22Rv1 (cell line): ENCODE measurements at regions not wholly inside any gene's neighbourhood (a gene's known extent, or its start where the extent isn't known, plus 50 kb on each side); places are given as distances from the start of the nearest gene placed in this dataset.

ENCODE experiments used
- ZFX ChIP-seq: fragments of 450-650 bp; IDR thresholded peaks from 2 replicates; pipeline ENCODE4 v1.6.1; 2017; ENCODE audit warnings: antibody characterized with exemption, borderline replicate concordance
- TF ChIP-seq, protein P1 (sequence below): fragments of 450-650 bp; IDR thresholded peaks from 2 replicates; pipeline ENCODE4 v1.5.1; 2017; ENCODE audit warnings: mild to moderate bottlenecking

DNA sequence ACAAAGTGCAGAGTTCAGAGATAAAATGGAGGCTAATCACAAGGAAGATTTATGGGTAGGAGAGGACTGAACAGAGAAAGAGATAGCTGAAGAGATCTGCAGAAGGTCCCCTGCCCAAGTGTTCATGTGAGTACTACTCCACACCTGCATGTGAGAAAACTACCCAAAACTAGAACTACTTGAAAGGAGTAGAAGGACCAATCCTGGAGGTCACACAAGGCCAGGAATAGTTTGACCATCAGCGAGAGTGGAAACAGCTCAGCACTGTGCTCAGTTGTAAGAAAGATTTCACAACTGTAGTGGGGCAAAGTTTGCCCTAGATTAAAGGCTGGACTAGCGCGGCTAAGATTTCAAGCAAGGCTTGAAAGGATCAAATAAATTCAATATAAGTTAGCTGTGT is 422.7 kb upstream of the LCORL start:
- TF ChIP-seq, protein P1, sequence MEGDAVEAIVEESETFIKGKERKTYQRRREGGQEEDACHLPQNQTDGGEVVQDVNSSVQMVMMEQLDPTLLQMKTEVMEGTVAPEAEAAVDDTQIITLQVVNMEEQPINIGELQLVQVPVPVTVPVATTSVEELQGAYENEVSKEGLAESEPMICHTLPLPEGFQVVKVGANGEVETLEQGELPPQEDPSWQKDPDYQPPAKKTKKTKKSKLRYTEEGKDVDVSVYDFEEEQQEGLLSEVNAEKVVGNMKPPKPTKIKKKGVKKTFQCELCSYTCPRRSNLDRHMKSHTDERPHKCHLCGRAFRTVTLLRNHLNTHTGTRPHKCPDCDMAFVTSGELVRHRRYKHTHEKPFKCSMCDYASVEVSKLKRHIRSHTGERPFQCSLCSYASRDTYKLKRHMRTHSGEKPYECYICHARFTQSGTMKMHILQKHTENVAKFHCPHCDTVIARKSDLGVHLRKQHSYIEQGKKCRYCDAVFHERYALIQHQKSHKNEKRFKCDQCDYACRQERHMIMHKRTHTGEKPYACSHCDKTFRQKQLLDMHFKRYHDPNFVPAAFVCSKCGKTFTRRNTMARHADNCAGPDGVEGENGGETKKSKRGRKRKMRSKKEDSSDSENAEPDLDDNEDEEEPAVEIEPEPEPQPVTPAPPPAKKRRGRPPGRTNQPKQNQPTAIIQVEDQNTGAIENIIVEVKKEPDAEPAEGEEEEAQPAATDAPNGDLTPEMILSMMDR, result no peak
- TF ChIP-seq ZFX, result no peak
